ENCODE measurements at regions not wholly inside any gene's neighbourhood (a gene's known extent, or its start where the extent isn't known, plus 50 kb on each side); places are given as distances from the start of the nearest gene placed in this dataset.

- Histone ChIP-seq H3K36me3 (replicated peaks; ENCODE audit: insufficient read depth, low read length) (no peaks in the 10 kb centered on the region), H3K9me2 (replicated peaks; ENCODE audit: insufficient read depth, low read length) (no peaks in the 10 kb centered on the region), H3K4me2 (ENCODE audit: low read depth, low read length) (no peak overlapping the region), H3K79me2 (ENCODE audit: low read length) (no peaks in the 10 kb centered on the region), H3K27me3 (replicated peaks; ENCODE audit: insufficient read depth, low read length) (no peaks in the 10 kb centered on the region), H4K20me1 (ENCODE audit: insufficient read depth, low read length) (no peaks in the 10 kb centered on the region), H3K4me3 (ENCODE audit: low read length) (no peak overlapping the region), H3K27ac (ENCODE audit: low read length) (no peak overlapping the region), H3K4me1 (ENCODE audit: low read length) (no peaks in the 10 kb centered on the region), H2AFZ (ENCODE audit: low read length) (no peak overlapping the region), H3K9me3 (replicated peaks; ENCODE audit: insufficient read depth, low read length) (no peaks in the 10 kb centered on the region), H3F3A (ENCODE audit: insufficient read depth, low read length) (no peaks in the 10 kb centered on the region), H3K9ac (ENCODE audit: low read length) (no peak overlapping the region)
- no peak for TF ChIP-seq CTCF (IDR thresholded peaks at IDR 0.05; ENCODE audit: low read length)
- TF ChIP-seq EZH2phosphoT487 (IDR thresholded peaks at IDR 0.05; ENCODE audit: low read length) = no peak
- no peak for TF ChIP-seq EZH2 (optimal IDR thresholded peaks at IDR 0.05; ENCODE audit: low read depth, low read length)
- DNase-seq = no peak
Measured at GRCh38 chr21:34263629-34264028, 100.2 kb upstream of the KCNE2 start.

GRCh38 chr21:34266351-34266750, 97.5 kb upstream of the KCNE2 start:
- Histone ChIP-seq H3K9ac (ENCODE audit: low read length) (no peak overlapping the region), H3K79me2 (ENCODE audit: low read length) (no peaks in the 10 kb centered on the region), H3K27me3 (replicated peaks; ENCODE audit: insufficient read depth, low read length) (no peaks in the 10 kb centered on the region), H3K4me2 (ENCODE audit: low read depth, low read length) (no peak overlapping the region), H2AFZ (ENCODE audit: low read length) (no peak overlapping the region), H3K4me3 (ENCODE audit: low read length) (no peak overlapping the region), H3K27ac (ENCODE audit: low read length) (no peak overlapping the region), H3K4me1 (ENCODE audit: low read length) (no peaks in the 10 kb centered on the region), H4K20me1 (ENCODE audit: insufficient read depth, low read length) (no peaks in the 10 kb centered on the region), H3K36me3 (replicated peaks; ENCODE audit: insufficient read depth, low read length) (no peaks in the 10 kb centered on the region), H3F3A (ENCODE audit: insufficient read depth, low read length) (no peaks in the 10 kb centered on the region), H3K9me2 (replicated peaks; ENCODE audit: insufficient read depth, low read length) (no peaks in the 10 kb centered on the region), H3K9me3 (replicated peaks; ENCODE audit: insufficient read depth, low read length) (no peaks in the 10 kb centered on the region)
- DNase-seq = no peak
- TF ChIP-seq CTCF (IDR thresholded peaks at IDR 0.05; ENCODE audit: low read length) (no peak), EZH2phosphoT487 (IDR thresholded peaks at IDR 0.05; ENCODE audit: low read length) (no peak)

GRCh38 chr21:34268493-34268892, 95.3 kb upstream of the KCNE2 start:
- H3K27ac ChIP-seq (ENCODE audit: low read length) = no peak overlapping the region
- H3K27me3 ChIP-seq (replicated peaks; ENCODE audit: insufficient read depth, low read length) = no peaks in the 10 kb centered on the region
- no peaks in the 10 kb centered on the region for H3K36me3 ChIP-seq (replicated peaks; ENCODE audit: insufficient read depth, low read length)
- H3K9me3 ChIP-seq (replicated peaks; ENCODE audit: insufficient read depth, low read length) = no peaks in the 10 kb centered on the region
- TF ChIP-seq EZH2 (optimal IDR thresholded peaks at IDR 0.05; ENCODE audit: low read depth, low read length) (no peak), CTCF (IDR thresholded peaks at IDR 0.05; ENCODE audit: low read length) (no peak), EZH2phosphoT487 (IDR thresholded peaks at IDR 0.05; ENCODE audit: low read length) (no peak)
- H3K4me3 ChIP-seq (ENCODE audit: low read length) = no peak overlapping the region
- H3K4me2 ChIP-seq (ENCODE audit: low read depth, low read length) = no peak overlapping the region
- H3K9me2 ChIP-seq (replicated peaks; ENCODE audit: insufficient read depth, low read length) = no peaks in the 10 kb centered on the region
- no peaks in the 10 kb centered on the region for H4K20me1 ChIP-seq (ENCODE audit: insufficient read depth, low read length)
- no peak overlapping the region for H3K9ac ChIP-seq (ENCODE audit: low read length)
- no peaks in the 10 kb centered on the region for H3F3A ChIP-seq (ENCODE audit: insufficient read depth, low read length)
- H2AFZ ChIP-seq (ENCODE audit: low read length) = no peak overlapping the region
- no peak for DNase-seq
- no peaks in the 10 kb centered on the region for H3K79me2 ChIP-seq (ENCODE audit: low read length)
- H3K4me1 ChIP-seq (ENCODE audit: low read length) = no peaks in the 10 kb centered on the region
